ENCODE measurements at regions not wholly inside any gene's neighbourhood (a gene's known extent, or its start where the extent isn't known, plus 50 kb on each side); places are given as distances from the start of the nearest gene placed in this dataset.
"Not testable (repeated sequence)": the region's sequence is repeated elsewhere in the genome, so short reads cannot be mapped to it uniquely, and the experiment has no call there.

- Mint-ChIP-seq H3K36me3 (peaks cover 0 to 10% of the 10 kb centered on the region in 2 donors), H3K27ac (no peak overlapping the region), H3K9me3 (peaks cover 6 to 10% of the 10 kb centered on the region in 2 donors)
- no peak for ATAC-seq
- no peak for DNase-seq (ENCODE audit: low spot score in 2 of 2)
Measured at GRCh38 chr5:131021646-131022045, 143.4 kb downstream of the HINT1 start.

GRCh38 chr5:131019601-131020315 is 145.3 kb downstream of the HINT1 start:
- no peak for ATAC-seq
- DNase-seq (ENCODE audit: low spot score in 2 of 2), result no peak
- Mint-ChIP-seq H3K9me3 (peaks cover 6 to 10% of the 10 kb centered on the region in 2 donors), H3K36me3 (peaks cover 0 to 13% of the 10 kb centered on the region in 2 donors), H3K27ac (peak overlapping the region; percentile 28 to 70)

GRCh38 chr5:131019111-131019510 is 145.9 kb downstream of the HINT1 start:
- no peak for ATAC-seq
- peaks cover 0 to 13% of the 10 kb centered on the region in 2 donors for H3K36me3 Mint-ChIP-seq
- DNase-seq (ENCODE audit: low spot score in 2 of 2), result no peak
- peaks cover 6 to 10% of the 10 kb centered on the region in 2 donors for H3K9me3 Mint-ChIP-seq
- H3K27ac Mint-ChIP-seq, result peak overlapping the region in 1 of 2 donors; percentile 36

- H3K9me3 Mint-ChIP-seq, result peaks cover 6 to 14% of the 10 kb centered on the region in 2 donors
- ATAC-seq, result no peak
- no peak overlapping the region for H3K27ac Mint-ChIP-seq
- no peak for DNase-seq (ENCODE audit: low spot score in 2 of 2)
- no peaks in the 10 kb centered on the region for H3K36me3 Mint-ChIP-seq
Measured at GRCh38 chr5:131008329-131008728, 156.7 kb downstream of the HINT1 start.

GRCh38 chr5:131005963-131006684 is 158.9 kb downstream of the HINT1 start:
- Mint-ChIP-seq H3K9me3 (peaks cover 6 to 14% of the 10 kb centered on the region in 2 donors), H3K27ac (no peak overlapping the region), H3K36me3 (no peaks in the 10 kb centered on the region)
- ATAC-seq, result no peak
- DNase-seq (ENCODE audit: low spot score in 2 of 2), result no peak

- H3K36me3 Mint-ChIP-seq, result no peaks in the 10 kb centered on the region
- H3K9me3 Mint-ChIP-seq, result no peaks in the 10 kb centered on the region
- H3K27ac Mint-ChIP-seq, result no peak overlapping the region
- ATAC-seq, result no peak
- DNase-seq (ENCODE audit: low spot score in 2 of 2), result no peak
Measured at GRCh38 chr5:131001507-131001906, 163.5 kb downstream of the HINT1 start.

- DNase-seq (ENCODE audit: low spot score in 2 of 2) (no peak), ATAC-seq (no peak)
- Mint-ChIP-seq H3K36me3 (no peaks in the 10 kb centered on the region), H3K27ac (no peak overlapping the region), H3K9me3 (no peaks in the 10 kb centered on the region)
Measured at GRCh38 chr5:131000289-131000688, 164.8 kb downstream of the HINT1 start.

- H3K27ac Mint-ChIP-seq; H3K9me3 Mint-ChIP-seq; ATAC-seq; DNase-seq (ENCODE audit: low spot score in 2 of 2); H3K36me3 Mint-ChIP-seq: not testable (repeated sequence)
Measured at GRCh38 chr5:130996720-130997119, 168.3 kb downstream of the HINT1 start.

GRCh38 chr5:130995851-130996250 is 169.2 kb downstream of the HINT1 start:
- no peaks in the 10 kb centered on the region for H3K9me3 Mint-ChIP-seq
- no peaks in the 10 kb centered on the region for H3K36me3 Mint-ChIP-seq
- DNase-seq (ENCODE audit: low spot score in 2 of 2) (no peak), ATAC-seq (no peak)
- H3K27ac Mint-ChIP-seq, result no peak overlapping the region

- H3K36me3 Mint-ChIP-seq, result no peaks in the 10 kb centered on the region
- no peak overlapping the region for H3K27ac Mint-ChIP-seq
- no peak for DNase-seq (ENCODE audit: low spot score in 2 of 2)
- ATAC-seq, result no peak
- no peaks in the 10 kb centered on the region for H3K9me3 Mint-ChIP-seq
Measured at GRCh38 chr5:130995254-130995515, 169.9 kb downstream of the HINT1 start.

GRCh38 chr5:130994496-130995253 is 170.4 kb downstream of the HINT1 start:
- ATAC-seq, result no peak
- no peaks in the 10 kb centered on the region for H3K36me3 Mint-ChIP-seq
- H3K27ac Mint-ChIP-seq, result no peak overlapping the region
- no peaks in the 10 kb centered on the region for H3K9me3 Mint-ChIP-seq
- DNase-seq (ENCODE audit: low spot score in 2 of 2), result no peak

GRCh38 chr5:130992621-130993020 is 172.4 kb downstream of the HINT1 start:
- Mint-ChIP-seq H3K36me3 (no peaks in the 10 kb centered on the region), H3K9me3 (no peaks in the 10 kb centered on the region), H3K27ac (no peak overlapping the region)
- DNase-seq (ENCODE audit: low spot score in 2 of 2) (no peak), ATAC-seq (no peak)

- no peak for DNase-seq (ENCODE audit: low spot score in 2 of 2)
- no peak overlapping the region for H3K27ac Mint-ChIP-seq
- H3K36me3 Mint-ChIP-seq, result no peaks in the 10 kb centered on the region
- ATAC-seq, result no peak
- H3K9me3 Mint-ChIP-seq, result no peaks in the 10 kb centered on the region
Measured at GRCh38 chr5:130992095-130992494, 173.0 kb downstream of the HINT1 start.

- Mint-ChIP-seq H3K36me3 (no peaks in the 10 kb centered on the region), H3K27ac (no peak overlapping the region), H3K9me3 (peaks cover 0 to 2% of the 10 kb centered on the region in 2 donors)
- DNase-seq (ENCODE audit: low spot score in 2 of 2) (no peak), ATAC-seq (no peak)
Measured at GRCh38 chr5:130985776-130986175, 179.3 kb downstream of the HINT1 start.

GRCh38 chr5:130981663-130982062 is 183.4 kb downstream of the HINT1 start:
- H3K27ac Mint-ChIP-seq, result peak overlapping the region in 1 of 2 donors; percentile 63
- no peaks in the 10 kb centered on the region for H3K36me3 Mint-ChIP-seq
- ATAC-seq, result no peak
- DNase-seq (ENCODE audit: low spot score in 2 of 2), result no peak
- H3K9me3 Mint-ChIP-seq, result peaks cover 0 to 3% of the 10 kb centered on the region in 2 donors

GRCh38 chr5:130978475-130978874 is 186.6 kb downstream of the HINT1 start:
- peaks cover 0 to 3% of the 10 kb centered on the region in 2 donors for H3K9me3 Mint-ChIP-seq
- DNase-seq (ENCODE audit: low spot score in 2 of 2) (no peak), ATAC-seq (no peak)
- no peaks in the 10 kb centered on the region for H3K36me3 Mint-ChIP-seq
- H3K27ac Mint-ChIP-seq, result no peak overlapping the region

- no peak for DNase-seq (ENCODE audit: low spot score in 2 of 2)
Measured at GRCh38 chr5:130976493-130976892, 188.6 kb downstream of the HINT1 start.

More at GRCh38 chr5:130976493-130976892, 188.6 kb downstream of the HINT1 start:
- no peak overlapping the region for H3K27ac Mint-ChIP-seq
- no peak for ATAC-seq
- peaks cover 0 to 3% of the 10 kb centered on the region in 2 donors for H3K9me3 Mint-ChIP-seq
- no peaks in the 10 kb centered on the region for H3K36me3 Mint-ChIP-seq
